ENCODE measurements at regions not wholly inside any gene's neighbourhood (a gene's known extent, or its start where the extent isn't known, plus 50 kb on each side); places are given as distances from the start of the nearest gene placed in this dataset.
A peak's percentile ranks its signal among the peaks of the same experiment; 100 is the strongest.

GRCh38 chr9:27722866-27723265 is 149.6 kb upstream of the C9orf72 start (continued):
- TF ChIP-seq ZNF609 (CRISPR knock-in tag; IDR thresholded peaks at IDR 0.05; ENCODE audit: borderline replicate concordance): no peak
- TF ChIP-seq ZNF431 (CRISPR knock-in tag; IDR thresholded peaks at IDR 0.05; ENCODE audit: borderline replicate concordance, low read depth): no peak
- TF ChIP-seq CCAR2 (optimal IDR thresholded peaks at IDR 0.05; ENCODE audit: low read depth, low read length): no peak
- no peak for TF ChIP-seq ZNF235 (CRISPR knock-in tag; IDR thresholded peaks at IDR 0.05; ENCODE audit: borderline replicate concordance)

- Histone ChIP-seq H3K4me2 (ENCODE audit: low read depth, low read length) (no peak overlapping the region), H3K4me3 (replicated peaks in 1 of 3; ENCODE audit: insufficient read depth in 1 of 3, low read depth in 2 of 3, low read length in 3 of 3) (no peak overlapping the region), H3K27ac (ENCODE audit: extremely low read length, insufficient read depth, low read length) (no peak overlapping the region), H3K4me1 (ENCODE audit: insufficient read depth, low read length) (no peaks in the 10 kb centered on the region), H3K9me3 (ENCODE audit: low read length) (no peaks in the 10 kb centered on the region), H2AFZ (ENCODE audit: low read length) (no peak overlapping the region), H4K20me1 (ENCODE audit: insufficient read depth, low read length) (no peaks in the 10 kb centered on the region), H3K79me2 (ENCODE audit: insufficient read depth, low read length) (no peaks in the 10 kb centered on the region), H3K9ac (ENCODE audit: insufficient read depth, low read depth, low read length) (no peak overlapping the region), H3K27me3 (ENCODE audit: control insufficient read depth in 1 of 2, insufficient read depth in 2 of 2, low read length in 2 of 2) (no peaks in the 10 kb centered on the region), H3K36me3 (replicated peaks in 1 of 2; ENCODE audit: control insufficient read depth in 1 of 2, insufficient read depth in 2 of 2, low read length in 2 of 2) (no peaks in the 10 kb centered on the region)
- 1% methylated on average over 4 of the region's 4 CpGs for WGBS (ENCODE audit: low lambda C conversion rate)
- ATAC-seq (peak; percentile 89), FAIRE-seq (peak; percentile 85), DNase-seq (ENCODE audit: low spot score) (peak; percentile 46)
- in situ Hi-C loops (cut with HindIII; ENCODE audit: extremely low pct_ligation_motif_present, low pct_unique_long_range_greater_than_20kb): no loop called here
- 0 out of 2 replicates have a peak, but pooled peaks have one; percentile 43 for TF ChIP-seq ZNF12 (CRISPR knock-in tag; IDR thresholded peaks at IDR 0.05)
- TF ChIP-seq STAG1 (CRISPR knock-in tag; IDR thresholded peaks at IDR 0.05): peak; percentile 91
- peak; percentile 76; the same call in 1 of the 2 replicates for TF ChIP-seq SMC3 (IDR thresholded peaks at IDR 0.05; ENCODE audit: low read length)
- TF ChIP-seq ZNF652 (CRISPR knock-in tag; IDR thresholded peaks at IDR 0.05; ENCODE audit: borderline replicate concordance, low read depth): peak; percentile 89; the same call in 1 of the 2 replicates
- peak; percentile 62 for TF ChIP-seq RAD21 (CRISPR knock-in tag; IDR thresholded peaks at IDR 0.05)
- TF ChIP-seq CTCF (CRISPR knock-in tag; IDR thresholded peaks at IDR 0.05): peak; percentile 85
- TF ChIP-seq ZXDC (CRISPR knock-in tag; IDR thresholded peaks at IDR 0.05): no peak
- TF ChIP-seq NR2F1 (CRISPR knock-in tag; IDR thresholded peaks at IDR 0.05): no peak
- BruUV-seq (replicated peaks): no TSS peak
- POLR2A ChIA-PET: no interaction called here
- intact Hi-C loops (cut with micrococcal nuclease; ENCODE audit: unreplicated experiment): loop anchor here (1.0 to 5.0 kb wide), 3 partner anchors 62 to 1486 kb away; partner anchors contain the start of gene LINGO2
- CTCF ChIA-PET (ENCODE audit: low intra/inter-chr PET ratio, low total read pairs): interaction anchor here (1.7 to 2.2 kb wide), 2 partner anchors 347 to 1966 kb away, joined by 3 to 27 read pairs; no protein-coding TSS in a partner anchor
Observed at GRCh38 chr9:27726244-27727081, 153.2 kb upstream of the C9orf72 start.
